Calu3 (cell line): ENCODE measurements at regions not wholly inside any gene's neighbourhood (a gene's known extent, or its start where the extent isn't known, plus 50 kb on each side); places are given as distances from the start of the nearest gene placed in this dataset.

ENCODE experiments used
- BruUV-seq: library from RNA; stranded (reverse); fragments of 400-500 nt; replicated peaks from 2 replicates; lab custom pipeline; 2021; lab: Mats Ljungman, UMichigan
- CTCF ChIA-PET: fragments of 300-600 bp; sonication (Branson Sonifier 250); formaldehyde crosslinking; loops from one replicate; lab custom pipeline; 2022; ENCODE audit warnings: antibody characterized with exemption; lab: Charles Lee
- DNase-seq: peaks from one replicate; pipeline ENCODE4 v3.0.0; 2022
- H3K27ac Mint-ChIP-seq: one replicate; pipeline ENCODE4 v1.8.0; 2022; ENCODE audit warnings: mixed read lengths; ENCODE audit not compliant: unreplicated experiment
- H3K27me3 Mint-ChIP-seq: one replicate; pipeline ENCODE4 v1.8.0; 2022; ENCODE audit warnings: mixed read lengths; ENCODE audit not compliant: unreplicated experiment
- H3K36me3 Mint-ChIP-seq: one replicate; pipeline ENCODE4 v1.8.0; 2022; ENCODE audit warnings: mild to moderate bottlenecking, moderate library complexity, mixed read lengths; ENCODE audit not compliant: insufficient read depth, unreplicated experiment
- H3K4me1 Mint-ChIP-seq: one replicate; pipeline ENCODE4 v1.8.0; 2022; ENCODE audit warnings: mild to moderate bottlenecking, low read depth, mixed read lengths; ENCODE audit not compliant: unreplicated experiment
- H3K4me3 Mint-ChIP-seq: one replicate; pipeline ENCODE4 v1.8.0; 2022; ENCODE audit warnings: mild to moderate bottlenecking, low read depth, moderate library complexity, mixed read lengths; ENCODE audit not compliant: unreplicated experiment
- H3K9me3 Mint-ChIP-seq: one replicate; pipeline ENCODE4 v1.8.0; 2022; ENCODE audit warnings: low read depth, mixed read lengths; ENCODE audit not compliant: unreplicated experiment
- CTCF ChIP-seq: fragments of 200-600 bp; IDR thresholded peaks from one replicate; pipeline ENCODE4 v1.8.0; 2022; ENCODE audit warnings: antibody characterized with exemption; ENCODE audit not compliant: unreplicated experiment
- intact Hi-C: fragments of 100-400 bp; cut with micrococcal nuclease; formaldehyde crosslinking; loops from one replicate; pipeline ENCODE4 v1.10.0; 2022; ENCODE audit not compliant: unreplicated experiment

DNA sequence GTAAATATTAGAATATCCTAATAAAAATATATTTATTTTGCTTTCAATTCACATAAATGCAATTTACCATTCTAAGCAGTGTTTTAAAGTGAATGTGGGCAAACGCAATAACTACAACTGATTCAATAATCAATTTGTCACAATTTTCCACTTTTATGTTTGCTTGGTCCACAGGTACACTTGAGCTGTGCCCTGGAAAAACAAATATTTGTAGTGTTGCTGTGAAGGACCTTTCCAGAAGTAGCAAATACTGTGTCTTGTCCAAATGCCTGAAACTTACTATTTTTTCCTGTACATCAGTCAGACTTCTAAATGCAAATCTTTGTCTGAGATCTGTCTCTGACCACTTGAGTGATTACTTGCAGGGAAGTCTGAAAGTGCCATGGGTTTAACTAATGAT lies 845.8 kb upstream of the SLITRK5 start:
- Mint-ChIP-seq H3K27ac (no peak overlapping the region), H3K27me3 (no peaks in the 10 kb centered on the region), H3K4me1 (no peaks in the 10 kb centered on the region), H3K36me3 (no peaks in the 10 kb centered on the region), H3K4me3 (no peak overlapping the region), H3K9me3 (no peaks in the 10 kb centered on the region)
- no peak for TF ChIP-seq CTCF
- BruUV-seq: no TSS peak
- no peak for DNase-seq
- intact Hi-C loops: no loop called here
- CTCF ChIA-PET: no interaction called here

- Mint-ChIP-seq H3K4me1 (no peaks in the 10 kb centered on the region), H3K4me3 (no peak overlapping the region), H3K27me3 (no peaks in the 10 kb centered on the region), H3K27ac (no peak overlapping the region), H3K36me3 (no peaks in the 10 kb centered on the region), H3K9me3 (peaks cover 3% of the 10 kb centered on the region)
- intact Hi-C loops: no loop called here
- BruUV-seq: no TSS peak
- TF ChIP-seq CTCF: no peak
- CTCF ChIA-PET: no interaction called here
- DNase-seq: no peak
These were observed 844.9 kb upstream of the SLITRK5 start for GRCh38 chr13:86826232-86826631.

DNA sequence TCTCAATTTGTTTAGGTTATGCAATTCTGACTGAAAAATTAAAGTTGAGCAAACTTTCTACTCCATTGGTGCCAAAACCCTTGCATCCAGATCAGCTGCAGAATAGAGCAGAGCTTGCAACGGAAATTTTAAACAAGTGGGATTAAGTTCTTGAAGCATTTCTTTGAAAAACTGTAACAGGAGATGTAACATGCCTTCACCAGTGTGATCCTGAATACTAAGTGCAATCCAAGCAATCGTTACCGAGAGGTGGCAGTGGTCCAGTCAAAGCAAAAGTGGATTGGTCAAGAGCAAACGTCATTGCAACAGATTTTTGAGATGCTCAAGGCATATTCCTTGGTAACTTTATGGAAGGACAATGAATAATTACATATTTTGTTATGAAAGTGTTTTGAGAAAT lies 841.1 kb upstream of the SLITRK5 start:
- H3K36me3 Mint-ChIP-seq: no peaks in the 10 kb centered on the region
- BruUV-seq: no TSS peak
- intact Hi-C loops: no loop called here
- no peak for TF ChIP-seq CTCF
- DNase-seq: no peak
- CTCF ChIA-PET: no interaction called here
- no peaks in the 10 kb centered on the region for H3K4me1 Mint-ChIP-seq
- H3K27me3 Mint-ChIP-seq: no peaks in the 10 kb centered on the region
- no peak overlapping the region for H3K4me3 Mint-ChIP-seq
- peaks cover 3% of the 10 kb centered on the region for H3K9me3 Mint-ChIP-seq
- no peak overlapping the region for H3K27ac Mint-ChIP-seq

- BruUV-seq: no TSS peak
- CTCF ChIA-PET: no interaction called here
These were observed 840.1 kb upstream of the SLITRK5 start for GRCh38 chr13:86831084-86831483.

More at GRCh38 chr13:86831084-86831483, 840.1 kb upstream of the SLITRK5 start:
- Mint-ChIP-seq H3K9me3 (peaks cover 3% of the 10 kb centered on the region), H3K27ac (no peak overlapping the region), H3K4me3 (no peak overlapping the region), H3K27me3 (no peaks in the 10 kb centered on the region), H3K36me3 (no peaks in the 10 kb centered on the region), H3K4me1 (no peaks in the 10 kb centered on the region)
- DNase-seq: no peak
- intact Hi-C loops: no loop called here
- no peak for TF ChIP-seq CTCF
